ENCODE measurements at regions not wholly inside any gene's neighbourhood (a gene's known extent, or its start where the extent isn't known, plus 50 kb on each side); places are given as distances from the start of the nearest gene placed in this dataset.

GRCh38 chr3:40764747-40765146 is 240.0 kb downstream of the ZNF621 start:
- 84% methylated on average over 2 of the region's 2 CpGs; no CpG with 5 or more reads in 1 of the 2 experiments for WGBS, 2 experiments (ENCODE audit: insufficient coverage in 1 of 2, insufficient read length in 1 of 2)
- H3K4me1 Mint-ChIP-seq = no peaks in the 10 kb centered on the region
- no peak overlapping the region for H3K27ac ChIP-seq (ENCODE audit: low read depth, low read length)
- peaks cover 18% of the 10 kb centered on the region for H3K9me3 Mint-ChIP-seq
- no peaks in the 10 kb centered on the region for H3K9me3 ChIP-seq (ENCODE audit: control insufficient read depth, low read length)
- no peaks in the 10 kb centered on the region for H3K36me3 ChIP-seq (ENCODE audit: control insufficient read depth, insufficient read depth, low read length)
- TF ChIP-seq, protein P1, sequence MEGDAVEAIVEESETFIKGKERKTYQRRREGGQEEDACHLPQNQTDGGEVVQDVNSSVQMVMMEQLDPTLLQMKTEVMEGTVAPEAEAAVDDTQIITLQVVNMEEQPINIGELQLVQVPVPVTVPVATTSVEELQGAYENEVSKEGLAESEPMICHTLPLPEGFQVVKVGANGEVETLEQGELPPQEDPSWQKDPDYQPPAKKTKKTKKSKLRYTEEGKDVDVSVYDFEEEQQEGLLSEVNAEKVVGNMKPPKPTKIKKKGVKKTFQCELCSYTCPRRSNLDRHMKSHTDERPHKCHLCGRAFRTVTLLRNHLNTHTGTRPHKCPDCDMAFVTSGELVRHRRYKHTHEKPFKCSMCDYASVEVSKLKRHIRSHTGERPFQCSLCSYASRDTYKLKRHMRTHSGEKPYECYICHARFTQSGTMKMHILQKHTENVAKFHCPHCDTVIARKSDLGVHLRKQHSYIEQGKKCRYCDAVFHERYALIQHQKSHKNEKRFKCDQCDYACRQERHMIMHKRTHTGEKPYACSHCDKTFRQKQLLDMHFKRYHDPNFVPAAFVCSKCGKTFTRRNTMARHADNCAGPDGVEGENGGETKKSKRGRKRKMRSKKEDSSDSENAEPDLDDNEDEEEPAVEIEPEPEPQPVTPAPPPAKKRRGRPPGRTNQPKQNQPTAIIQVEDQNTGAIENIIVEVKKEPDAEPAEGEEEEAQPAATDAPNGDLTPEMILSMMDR (conservative IDR thresholded peaks at IDR 0.05) = no peak
- no peak overlapping the region for H3K4me3 ChIP-seq (ENCODE audit: low read length)
- DNase-seq = no peak
- H3K27me3 ChIP-seq (ENCODE audit: control insufficient read depth, insufficient read depth, low read length, poor library complexity, severe bottlenecking) = no peaks in the 10 kb centered on the region
- H3K4me3 Mint-ChIP-seq = no peak overlapping the region
- H3K27ac Mint-ChIP-seq = no peak overlapping the region
- no peak overlapping the region for H3K9ac ChIP-seq (ENCODE audit: extremely low read depth, low read length, poor library complexity, severe bottlenecking)
- H3K36me3 Mint-ChIP-seq (ENCODE audit: low read depth) = no peaks in the 10 kb centered on the region
- peaks cover 7% of the 10 kb centered on the region for H3K27me3 Mint-ChIP-seq (ENCODE audit: insufficient read depth)
- H3K4me1 ChIP-seq (ENCODE audit: control insufficient read depth, insufficient read depth, low read length) = peaks cover 3% of the 10 kb centered on the region

GRCh38 chr3:40765884-40766283 is 241.1 kb downstream of the ZNF621 start:
- no peaks in the 10 kb centered on the region for H3K36me3 ChIP-seq (ENCODE audit: control insufficient read depth, insufficient read depth, low read length)
- peaks cover 3% of the 10 kb centered on the region for H3K4me1 ChIP-seq (ENCODE audit: control insufficient read depth, insufficient read depth, low read length)
- Mint-ChIP-seq H3K4me1 (no peaks in the 10 kb centered on the region), H3K9me3 (peaks cover 11% of the 10 kb centered on the region), H3K27me3 (ENCODE audit: insufficient read depth) (peaks cover 7% of the 10 kb centered on the region), H3K4me3 (no peak overlapping the region), H3K27ac (no peak overlapping the region), H3K36me3 (ENCODE audit: low read depth) (no peaks in the 10 kb centered on the region)
- no peak for DNase-seq
- H3K9ac ChIP-seq (ENCODE audit: extremely low read depth, low read length, poor library complexity, severe bottlenecking) = no peak overlapping the region
- TF ChIP-seq, protein P1 (conservative IDR thresholded peaks at IDR 0.05) = no peak
- H3K4me3 ChIP-seq (ENCODE audit: low read length) = no peak overlapping the region
- 93 to 100% methylated on average over 2 to 3 of the region's 3 CpGs for WGBS, 2 experiments (ENCODE audit: insufficient coverage in 1 of 2, insufficient read length in 1 of 2)
- no peaks in the 10 kb centered on the region for H3K9me3 ChIP-seq (ENCODE audit: control insufficient read depth, low read length)
- no peak overlapping the region for H3K27ac ChIP-seq (ENCODE audit: low read depth, low read length)
- no peaks in the 10 kb centered on the region for H3K27me3 ChIP-seq (ENCODE audit: control insufficient read depth, insufficient read depth, low read length, poor library complexity, severe bottlenecking)

DNA sequence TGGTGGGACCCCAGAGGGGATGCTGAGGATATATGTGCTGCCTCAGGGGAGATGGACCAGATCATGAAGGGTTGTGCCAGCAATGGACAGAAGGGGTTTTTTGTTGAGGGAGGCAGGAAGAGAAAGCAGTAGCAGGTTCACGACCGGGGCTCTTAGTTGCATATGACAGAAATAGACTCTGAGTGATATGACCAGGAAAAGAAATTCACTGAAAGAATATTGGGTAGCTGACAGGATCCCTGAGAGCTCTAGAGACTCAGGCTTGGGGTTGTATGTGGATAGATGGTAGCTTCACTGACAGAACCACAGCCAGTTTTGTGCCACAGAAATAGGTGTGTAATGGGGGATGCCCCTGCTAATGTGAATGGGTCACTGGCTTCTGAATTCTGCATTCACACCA is 241.6 kb downstream of the ZNF621 start:
- no peak for DNase-seq
- Histone ChIP-seq H3K36me3 (ENCODE audit: control insufficient read depth, insufficient read depth, low read length) (no peaks in the 10 kb centered on the region), H3K9ac (ENCODE audit: extremely low read depth, low read length, poor library complexity, severe bottlenecking) (no peak overlapping the region), H3K4me3 (ENCODE audit: low read length) (no peak overlapping the region), H3K27me3 (ENCODE audit: control insufficient read depth, insufficient read depth, low read length, poor library complexity, severe bottlenecking) (no peaks in the 10 kb centered on the region), H3K9me3 (ENCODE audit: control insufficient read depth, low read length) (no peaks in the 10 kb centered on the region), H3K27ac (ENCODE audit: low read depth, low read length) (no peak overlapping the region), H3K4me1 (ENCODE audit: control insufficient read depth, insufficient read depth, low read length) (peaks cover 3% of the 10 kb centered on the region)
- Mint-ChIP-seq H3K36me3 (ENCODE audit: low read depth) (no peaks in the 10 kb centered on the region), H3K4me3 (no peak overlapping the region), H3K27ac (no peak overlapping the region), H3K27me3 (ENCODE audit: insufficient read depth) (peaks cover 5% of the 10 kb centered on the region), H3K9me3 (peaks cover 10% of the 10 kb centered on the region), H3K4me1 (no peaks in the 10 kb centered on the region)
- 96% methylated on average over 2 of the region's 2 CpGs; no CpG with 5 or more reads in 1 of the 2 experiments for WGBS, 2 experiments (ENCODE audit: insufficient coverage in 1 of 2, insufficient read length in 1 of 2)
- TF ChIP-seq, protein P1 (conservative IDR thresholded peaks at IDR 0.05) = no peak

Measured in endodermal cell (in vitro differentiated cells).